Fibroblast of lung (primary cell): ENCODE measurements at regions not wholly inside any gene's neighbourhood (a gene's known extent, or its start where the extent isn't known, plus 50 kb on each side); places are given as distances from the start of the nearest gene placed in this dataset.

Experiments used
- DNase-seq, 2 donors: peaks; one replicate each; pipeline versions ENCODE4 v3.0.0 to v3.0.0-alpha.2; 2010; ENCODE audit warnings: low read depth in 2 of 2
- H2AFZ ChIP-seq: 2 replicates; pipeline ENCODE4 v1.5.1; 2012; ENCODE audit warnings: low read length, control low read depth, inconsistent platforms
- H3K27ac ChIP-seq: 2 replicates; pipeline ENCODE4 v1.5.1; 2011; ENCODE audit warnings: low read length, control low read depth; ENCODE audit not compliant: insufficient read depth
- H3K27me3 ChIP-seq: 2 replicates; pipeline ENCODE4 v1.5.1; 2011; ENCODE audit warnings: mild to moderate bottlenecking, low read length; ENCODE audit not compliant: control insufficient read depth, insufficient read depth
- H3K36me3 ChIP-seq: 2 replicates; pipeline ENCODE4 v1.5.1; 2011; ENCODE audit warnings: low read length; ENCODE audit not compliant: control insufficient read depth, insufficient read depth
- H3K4me1 ChIP-seq: 2 replicates; pipeline ENCODE4 v1.5.1; 2011; ENCODE audit warnings: low read length; ENCODE audit not compliant: control insufficient read depth, insufficient read depth; ENCODE audit errors: extremely low read depth
- H3K4me2 ChIP-seq: 2 replicates; pipeline ENCODE4 v1.5.1; 2011; ENCODE audit warnings: low read length, control low read depth; ENCODE audit not compliant: insufficient read depth; ENCODE audit errors: extremely low read depth
- H3K4me3 ChIP-seq, 4 experiments: fragments of 200-600 bp in 1 of 4; sonication (generic) in 1 of 4; replicated peaks in 1 of 4; 2 replicates each; pipeline ENCODE4 v1.5.1; 2011 to 2016; ENCODE audit warnings: low read length in 4 of 4, low read depth in 3 of 4, mild to moderate bottlenecking in 3 of 4, control low read depth in 2 of 4, inconsistent platforms in 1 of 4, mixed read lengths in 1 of 4; ENCODE audit not compliant: insufficient read depth in 1 of 4; ENCODE audit errors: control extremely low read depth in 1 of 4
- H3K79me2 ChIP-seq: 2 replicates; pipeline ENCODE4 v1.5.1; 2012; ENCODE audit warnings: mild to moderate bottlenecking, low read length, inconsistent platforms; ENCODE audit not compliant: control insufficient read depth, insufficient read depth
- H3K9ac ChIP-seq: 2 replicates; pipeline ENCODE4 v1.5.1; 2011; ENCODE audit warnings: mild to moderate bottlenecking, low read length, control low read depth; ENCODE audit not compliant: insufficient read depth
- H3K9me3 ChIP-seq: 2 replicates; pipeline ENCODE4 v1.5.1; 2012; ENCODE audit warnings: low read depth, low read length; ENCODE audit not compliant: control insufficient read depth, insufficient read depth
- H4K20me1 ChIP-seq: 2 replicates; pipeline ENCODE4 v1.5.1; 2011; ENCODE audit warnings: low read length; ENCODE audit not compliant: control insufficient read depth, insufficient read depth; ENCODE audit errors: extremely low read depth
- EZH2 ChIP-seq: IDR thresholded peaks from 2 replicates; pipeline ENCODE4 v1.5.1; 2012; ENCODE audit warnings: low read length, control low read depth, mild to moderate bottlenecking; ENCODE audit errors: missing control alignments
- TF ChIP-seq, protein P1 (sequence below), 2 donors: IDR thresholded peaks in 1 of 2; conservative IDR thresholded peaks in 1 of 2; 1 replicate in 1 of 2; 2 replicates in 1 of 2; pipeline ENCODE4 v1.5.1; 2011 to 2012; ENCODE audit warnings: low read length in 2 of 2, control low read depth in 1 of 2, inconsistent platforms in 1 of 2, low read depth in 1 of 2, mild to moderate bottlenecking in 1 of 2

DNA sequence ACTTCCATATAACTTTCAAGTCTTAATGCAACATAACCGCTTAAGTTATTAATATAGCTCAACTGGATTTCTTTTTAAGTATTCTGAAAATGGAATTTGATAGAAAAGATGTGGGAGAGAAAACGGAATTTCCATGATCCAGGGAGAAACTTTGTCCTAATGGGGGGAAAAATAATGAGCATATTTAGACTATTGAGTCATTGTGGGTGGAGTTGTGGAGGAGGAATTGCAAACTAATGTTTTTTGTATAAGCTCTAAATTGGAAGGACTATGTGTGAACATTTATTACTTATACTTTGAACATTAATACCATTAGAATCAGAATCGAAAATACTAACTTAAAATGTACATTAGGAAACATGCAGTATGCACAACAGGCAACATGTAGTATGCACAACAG, 159.9 kb upstream of the NEGR1 start:
- Histone ChIP-seq H3K4me3 (no peak overlapping the region), H3K36me3 (no peaks in the 10 kb centered on the region), H3K4me2 (no peak overlapping the region), H3K27ac (no peak overlapping the region), H4K20me1 (no peaks in the 10 kb centered on the region), H3K9ac (no peak overlapping the region), H3K27me3 (no peaks in the 10 kb centered on the region), H3K4me1 (peaks cover 2% of the 10 kb centered on the region), H3K79me2 (no peaks in the 10 kb centered on the region), H2AFZ (no peak overlapping the region), H3K9me3 (no peaks in the 10 kb centered on the region)
- TF ChIP-seq, protein P1, sequence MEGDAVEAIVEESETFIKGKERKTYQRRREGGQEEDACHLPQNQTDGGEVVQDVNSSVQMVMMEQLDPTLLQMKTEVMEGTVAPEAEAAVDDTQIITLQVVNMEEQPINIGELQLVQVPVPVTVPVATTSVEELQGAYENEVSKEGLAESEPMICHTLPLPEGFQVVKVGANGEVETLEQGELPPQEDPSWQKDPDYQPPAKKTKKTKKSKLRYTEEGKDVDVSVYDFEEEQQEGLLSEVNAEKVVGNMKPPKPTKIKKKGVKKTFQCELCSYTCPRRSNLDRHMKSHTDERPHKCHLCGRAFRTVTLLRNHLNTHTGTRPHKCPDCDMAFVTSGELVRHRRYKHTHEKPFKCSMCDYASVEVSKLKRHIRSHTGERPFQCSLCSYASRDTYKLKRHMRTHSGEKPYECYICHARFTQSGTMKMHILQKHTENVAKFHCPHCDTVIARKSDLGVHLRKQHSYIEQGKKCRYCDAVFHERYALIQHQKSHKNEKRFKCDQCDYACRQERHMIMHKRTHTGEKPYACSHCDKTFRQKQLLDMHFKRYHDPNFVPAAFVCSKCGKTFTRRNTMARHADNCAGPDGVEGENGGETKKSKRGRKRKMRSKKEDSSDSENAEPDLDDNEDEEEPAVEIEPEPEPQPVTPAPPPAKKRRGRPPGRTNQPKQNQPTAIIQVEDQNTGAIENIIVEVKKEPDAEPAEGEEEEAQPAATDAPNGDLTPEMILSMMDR (conservative IDR thresholded peaks at IDR 0.05 in 1 of 2, IDR thresholded peaks at IDR 0.05 in 1 of 2; ENCODE audit: low read depth in 1 of 2, low read length in 2 of 2): no peak
- no peak for TF ChIP-seq EZH2
- DNase-seq: peak; percentile 15 to 59

GRCh38 chr1:72439036-72439435, 156.7 kb upstream of the NEGR1 start:
- Histone ChIP-seq H4K20me1 (no peaks in the 10 kb centered on the region), H3K27ac (no peak overlapping the region), H3K4me2 (no peak overlapping the region), H3K4me1 (peaks cover 2% of the 10 kb centered on the region), H3K27me3 (no peaks in the 10 kb centered on the region), H3K9me3 (no peaks in the 10 kb centered on the region), H3K79me2 (no peaks in the 10 kb centered on the region), H3K4me3 (no peak overlapping the region), H2AFZ (no peak overlapping the region), H3K36me3 (no peaks in the 10 kb centered on the region), H3K9ac (no peak overlapping the region)
- peak in 1 of 2 donors; percentile 55 for DNase-seq
- TF ChIP-seq EZH2: no peak
- TF ChIP-seq, protein P1 (conservative IDR thresholded peaks at IDR 0.05 in 1 of 2, IDR thresholded peaks at IDR 0.05 in 1 of 2; ENCODE audit: low read depth in 1 of 2, low read length in 2 of 2): no peak

DNA sequence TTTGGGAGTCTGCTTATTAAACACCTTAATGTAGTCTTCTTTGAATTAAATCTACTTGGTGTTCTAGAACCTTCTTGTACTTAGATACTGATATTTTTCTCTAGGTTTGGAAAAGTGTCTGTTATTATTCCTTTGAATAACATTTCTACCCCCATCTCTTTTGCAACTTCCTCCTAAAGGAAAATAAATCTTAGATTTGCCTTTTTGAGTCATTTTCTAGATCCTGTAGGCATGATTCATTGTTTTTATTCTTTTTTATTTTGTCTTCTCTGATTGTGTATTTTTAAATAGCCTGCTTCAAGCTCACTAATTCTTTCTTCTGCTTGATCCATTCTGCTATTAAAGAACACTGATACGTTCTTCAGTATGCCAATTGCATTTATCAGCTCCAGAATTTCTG, 155.9 kb upstream of the NEGR1 start:
- Histone ChIP-seq H3K79me2 (no peaks in the 10 kb centered on the region), H4K20me1 (no peaks in the 10 kb centered on the region), H3K27me3 (no peaks in the 10 kb centered on the region), H3K4me3 (no peak overlapping the region), H3K27ac (no peak overlapping the region), H3K9me3 (no peaks in the 10 kb centered on the region), H2AFZ (no peak overlapping the region), H3K9ac (no peak overlapping the region), H3K4me2 (no peak overlapping the region), H3K4me1 (peaks cover 2% of the 10 kb centered on the region), H3K36me3 (no peaks in the 10 kb centered on the region)
- DNase-seq: peak; percentile 9 to 15
- no peak for TF ChIP-seq EZH2
- TF ChIP-seq, protein P1 (conservative IDR thresholded peaks at IDR 0.05 in 1 of 2, IDR thresholded peaks at IDR 0.05 in 1 of 2; ENCODE audit: low read depth in 1 of 2, low read length in 2 of 2): no peak
